Fibroblast of lung (primary cell): ENCODE measurements at regions not wholly inside any gene's neighbourhood (a gene's known extent, or its start where the extent isn't known, plus 50 kb on each side); places are given as distances from the start of the nearest gene placed in this dataset.

ENCODE experiments used
- DNase-seq, 2 donors: peaks; one replicate each; pipeline versions ENCODE4 v3.0.0 to v3.0.0-alpha.2; 2010; ENCODE audit warnings: low read depth in 2 of 2
- H2AFZ ChIP-seq: 2 replicates; pipeline ENCODE4 v1.5.1; 2012; ENCODE audit warnings: low read length, control low read depth, inconsistent platforms
- H3K27ac ChIP-seq: 2 replicates; pipeline ENCODE4 v1.5.1; 2011; ENCODE audit warnings: low read length, control low read depth; ENCODE audit not compliant: insufficient read depth
- H3K27me3 ChIP-seq: 2 replicates; pipeline ENCODE4 v1.5.1; 2011; ENCODE audit warnings: mild to moderate bottlenecking, low read length; ENCODE audit not compliant: control insufficient read depth, insufficient read depth
- H3K36me3 ChIP-seq: 2 replicates; pipeline ENCODE4 v1.5.1; 2011; ENCODE audit warnings: low read length; ENCODE audit not compliant: control insufficient read depth, insufficient read depth
- H3K4me1 ChIP-seq: 2 replicates; pipeline ENCODE4 v1.5.1; 2011; ENCODE audit warnings: low read length; ENCODE audit not compliant: control insufficient read depth, insufficient read depth; ENCODE audit errors: extremely low read depth
- H3K4me2 ChIP-seq: 2 replicates; pipeline ENCODE4 v1.5.1; 2011; ENCODE audit warnings: low read length, control low read depth; ENCODE audit not compliant: insufficient read depth; ENCODE audit errors: extremely low read depth
- H3K4me3 ChIP-seq, 4 experiments: fragments of 200-600 bp in 1 of 4; sonication (generic) in 1 of 4; replicated peaks in 1 of 4; 2 replicates each; pipeline ENCODE4 v1.5.1; 2011 to 2016; ENCODE audit warnings: low read length in 4 of 4, low read depth in 3 of 4, mild to moderate bottlenecking in 3 of 4, control low read depth in 2 of 4, inconsistent platforms in 1 of 4, mixed read lengths in 1 of 4; ENCODE audit not compliant: insufficient read depth in 1 of 4; ENCODE audit errors: control extremely low read depth in 1 of 4
- H3K79me2 ChIP-seq: 2 replicates; pipeline ENCODE4 v1.5.1; 2012; ENCODE audit warnings: mild to moderate bottlenecking, low read length, inconsistent platforms; ENCODE audit not compliant: control insufficient read depth, insufficient read depth
- H3K9ac ChIP-seq: 2 replicates; pipeline ENCODE4 v1.5.1; 2011; ENCODE audit warnings: mild to moderate bottlenecking, low read length, control low read depth; ENCODE audit not compliant: insufficient read depth
- H3K9me3 ChIP-seq: 2 replicates; pipeline ENCODE4 v1.5.1; 2012; ENCODE audit warnings: low read depth, low read length; ENCODE audit not compliant: control insufficient read depth, insufficient read depth
- H4K20me1 ChIP-seq: 2 replicates; pipeline ENCODE4 v1.5.1; 2011; ENCODE audit warnings: low read length; ENCODE audit not compliant: control insufficient read depth, insufficient read depth; ENCODE audit errors: extremely low read depth
- CTCF ChIP-seq, 2 donors: IDR thresholded peaks in 1 of 2; conservative IDR thresholded peaks in 1 of 2; 1 replicate in 1 of 2; 2 replicates in 1 of 2; pipeline ENCODE4 v1.5.1; 2011 to 2012; ENCODE audit warnings: low read length in 2 of 2, control low read depth in 1 of 2, inconsistent platforms in 1 of 2, low read depth in 1 of 2, mild to moderate bottlenecking in 1 of 2
- EZH2 ChIP-seq: IDR thresholded peaks from 2 replicates; pipeline ENCODE4 v1.5.1; 2012; ENCODE audit warnings: low read length, control low read depth, mild to moderate bottlenecking; ENCODE audit errors: missing control alignments

GRCh38 chr5:130452744-130453143 lies 548.5 kb downstream of the CHSY3 start:
- Histone ChIP-seq H3K4me2 (no peak overlapping the region), H3K27me3 (no peaks in the 10 kb centered on the region), H3K9me3 (no peaks in the 10 kb centered on the region), H4K20me1 (no peaks in the 10 kb centered on the region), H3K4me3 (no peak overlapping the region), H3K4me1 (no peaks in the 10 kb centered on the region), H3K36me3 (no peaks in the 10 kb centered on the region), H3K9ac (no peak overlapping the region), H2AFZ (no peak overlapping the region), H3K27ac (no peak overlapping the region), H3K79me2 (no peaks in the 10 kb centered on the region)
- TF ChIP-seq EZH2 (no peak), CTCF (conservative IDR thresholded peaks at IDR 0.05 in 1 of 2, IDR thresholded peaks at IDR 0.05 in 1 of 2; ENCODE audit: low read depth in 1 of 2, low read length in 2 of 2) (no peak)
- DNase-seq, result no peak

DNA sequence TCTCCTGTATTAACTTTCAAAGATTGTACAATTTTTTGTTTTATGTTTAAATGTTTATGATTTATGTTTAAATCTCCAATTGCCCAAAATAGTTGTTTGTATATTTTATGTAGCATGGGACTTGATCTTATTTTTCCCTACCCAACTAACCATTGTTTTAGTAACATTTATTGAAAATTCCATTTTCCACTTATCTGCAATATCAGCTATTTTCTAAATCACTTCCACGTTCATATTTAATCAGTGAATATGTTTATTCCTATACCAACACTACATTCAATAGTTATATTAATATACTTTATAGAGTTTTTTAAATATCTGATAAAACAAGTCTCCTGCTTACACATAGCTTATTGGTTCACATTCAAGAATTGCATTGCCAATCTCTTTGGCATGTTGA lies 532.2 kb downstream of the CHSY3 start:
- H3K27ac ChIP-seq, result no peak overlapping the region
- H3K79me2 ChIP-seq, result no peaks in the 10 kb centered on the region
- no peak overlapping the region for H3K4me3 ChIP-seq
- no peaks in the 10 kb centered on the region for H3K9me3 ChIP-seq
- no peak overlapping the region for H3K4me2 ChIP-seq
- DNase-seq, result no peak
- no peaks in the 10 kb centered on the region for H3K4me1 ChIP-seq
- no peak overlapping the region for H2AFZ ChIP-seq
- no peaks in the 10 kb centered on the region for H4K20me1 ChIP-seq
- no peaks in the 10 kb centered on the region for H3K27me3 ChIP-seq
- H3K36me3 ChIP-seq, result no peaks in the 10 kb centered on the region
- no peak overlapping the region for H3K9ac ChIP-seq
- TF ChIP-seq EZH2 (no peak), CTCF (conservative IDR thresholded peaks at IDR 0.05 in 1 of 2, IDR thresholded peaks at IDR 0.05 in 1 of 2; ENCODE audit: low read depth in 1 of 2, low read length in 2 of 2) (no peak)

GRCh38 chr5:130427222-130427955 lies 523.1 kb downstream of the CHSY3 start:
- Histone ChIP-seq H3K27me3 (no peaks in the 10 kb centered on the region), H3K9me3 (no peaks in the 10 kb centered on the region), H3K9ac (no peak overlapping the region), H3K27ac (no peak overlapping the region), H2AFZ (no peak overlapping the region), H4K20me1 (no peaks in the 10 kb centered on the region), H3K4me3 (no peak overlapping the region), H3K4me1 (no peaks in the 10 kb centered on the region), H3K4me2 (no peak overlapping the region), H3K79me2 (no peaks in the 10 kb centered on the region), H3K36me3 (no peaks in the 10 kb centered on the region)
- TF ChIP-seq EZH2 (no peak), CTCF (conservative IDR thresholded peaks at IDR 0.05 in 1 of 2, IDR thresholded peaks at IDR 0.05 in 1 of 2; ENCODE audit: low read depth in 1 of 2, low read length in 2 of 2) (no peak)
- no peak for DNase-seq
